Erythroblast (primary cell): ENCODE measurements at regions not wholly inside any gene's neighbourhood (a gene's known extent, or its start where the extent isn't known, plus 50 kb on each side); places are given as distances from the start of the nearest gene placed in this dataset.

Experiments
- GATA1 ChIP-seq: IDR thresholded peaks from 2 replicates; pipeline ENCODE4 v1.6.1; 2011; ENCODE audit warnings: low read depth, mild to moderate bottlenecking, control low read depth, low read length, moderate library complexity
- POLR2A ChIP-seq: IDR thresholded peaks from 2 replicates; pipeline ENCODE4 v1.6.1; 2011; ENCODE audit warnings: mild to moderate bottlenecking, low read length

- no peak for TF ChIP-seq POLR2A
- no peak for TF ChIP-seq GATA1
Observed at GRCh38 chr15:94588993-94589392, 357.6 kb downstream of the MCTP2 start.
